ENCODE measurements at regions not wholly inside any gene's neighbourhood (a gene's known extent, or its start where the extent isn't known, plus 50 kb on each side); places are given as distances from the start of the nearest gene placed in this dataset.

DNA sequence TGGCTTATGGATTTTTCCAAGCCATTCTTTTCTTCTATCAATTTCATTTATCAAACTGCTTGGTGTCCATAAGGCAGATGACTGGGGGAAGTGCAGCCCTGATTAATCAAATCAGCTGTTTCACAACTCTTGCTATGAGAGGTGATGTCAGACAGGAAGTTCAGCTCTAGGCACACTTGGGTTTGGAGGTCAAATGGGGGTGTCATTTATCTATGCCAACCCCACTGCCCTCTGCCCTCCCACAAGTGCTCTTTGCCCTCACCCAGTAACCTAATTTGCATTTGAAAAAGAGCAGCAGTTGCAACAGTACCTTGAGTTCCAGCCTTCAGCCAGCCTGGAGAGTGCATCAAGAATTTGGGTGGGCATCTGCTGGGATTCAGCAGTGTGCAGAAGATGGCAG, 431.3 kb upstream of the SPRED2 start:
- no peak for TF ChIP-seq MYC (IDR thresholded peaks at IDR 0.05; ENCODE audit: low read depth, low read length)
- TF ChIP-seq, protein P1, sequence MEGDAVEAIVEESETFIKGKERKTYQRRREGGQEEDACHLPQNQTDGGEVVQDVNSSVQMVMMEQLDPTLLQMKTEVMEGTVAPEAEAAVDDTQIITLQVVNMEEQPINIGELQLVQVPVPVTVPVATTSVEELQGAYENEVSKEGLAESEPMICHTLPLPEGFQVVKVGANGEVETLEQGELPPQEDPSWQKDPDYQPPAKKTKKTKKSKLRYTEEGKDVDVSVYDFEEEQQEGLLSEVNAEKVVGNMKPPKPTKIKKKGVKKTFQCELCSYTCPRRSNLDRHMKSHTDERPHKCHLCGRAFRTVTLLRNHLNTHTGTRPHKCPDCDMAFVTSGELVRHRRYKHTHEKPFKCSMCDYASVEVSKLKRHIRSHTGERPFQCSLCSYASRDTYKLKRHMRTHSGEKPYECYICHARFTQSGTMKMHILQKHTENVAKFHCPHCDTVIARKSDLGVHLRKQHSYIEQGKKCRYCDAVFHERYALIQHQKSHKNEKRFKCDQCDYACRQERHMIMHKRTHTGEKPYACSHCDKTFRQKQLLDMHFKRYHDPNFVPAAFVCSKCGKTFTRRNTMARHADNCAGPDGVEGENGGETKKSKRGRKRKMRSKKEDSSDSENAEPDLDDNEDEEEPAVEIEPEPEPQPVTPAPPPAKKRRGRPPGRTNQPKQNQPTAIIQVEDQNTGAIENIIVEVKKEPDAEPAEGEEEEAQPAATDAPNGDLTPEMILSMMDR (IDR thresholded peaks at IDR 0.05; ENCODE audit: low read depth, low read length): no peak

Data from NB4 (cell line).